HCEC 1CT (cell line): ENCODE measurements at regions not wholly inside any gene's neighbourhood (a gene's known extent, or its start where the extent isn't known, plus 50 kb on each side); places are given as distances from the start of the nearest gene placed in this dataset.
"Not testable (repeated sequence)": the region's sequence is repeated elsewhere in the genome, so short reads cannot be mapped to it uniquely, and the experiment has no call there.

ENCODE experiments used
- DNase-seq: peaks from one replicate; pipeline ENCODE4 v3.0.0-alpha.2; 2017

GRCh38 chrX:39052751-39053150 is 251.5 kb downstream of the MID1IP1 start:
- no peak for DNase-seq

DNA sequence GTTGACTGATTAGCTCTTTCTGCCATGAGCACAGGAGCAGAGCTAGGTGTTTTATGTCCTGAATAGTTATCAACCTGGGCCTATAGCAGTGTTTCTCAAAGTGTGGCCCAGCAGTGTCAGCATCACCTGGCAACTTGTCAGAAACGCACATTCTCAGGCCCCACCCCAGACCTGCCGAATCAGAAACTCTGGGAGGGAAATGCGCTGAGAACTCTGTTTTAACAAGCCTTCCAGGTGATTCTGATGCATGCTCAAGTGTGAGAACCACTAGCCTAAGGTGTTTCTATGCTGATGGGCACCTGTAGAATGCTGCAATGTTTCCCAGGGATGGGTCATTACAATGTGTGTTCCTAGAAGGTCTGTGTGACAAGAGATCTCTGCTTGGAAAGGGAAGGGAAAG is 257.5 kb downstream of the MID1IP1 start:
- DNase-seq: no peak

DNA sequence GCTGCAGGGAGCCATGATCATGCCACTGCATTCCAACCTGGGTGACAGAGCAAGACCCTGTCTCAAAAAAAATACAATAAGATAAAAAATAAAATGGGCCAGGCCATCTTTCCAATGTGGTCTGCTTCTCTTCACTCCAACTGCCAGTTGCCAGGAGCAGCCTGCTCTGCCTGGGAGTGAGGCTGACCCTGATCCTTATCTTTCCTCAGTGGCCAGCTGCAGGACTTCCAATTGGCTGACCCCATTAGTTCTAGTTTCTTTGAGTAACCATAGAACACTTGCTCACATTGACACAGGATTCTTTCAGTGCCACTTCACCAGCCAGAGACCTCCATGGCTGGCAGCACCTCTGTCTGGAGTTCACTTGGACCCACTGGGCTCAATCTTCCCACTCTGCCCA is 258.6 kb downstream of the MID1IP1 start:
- DNase-seq: no peak

DNA sequence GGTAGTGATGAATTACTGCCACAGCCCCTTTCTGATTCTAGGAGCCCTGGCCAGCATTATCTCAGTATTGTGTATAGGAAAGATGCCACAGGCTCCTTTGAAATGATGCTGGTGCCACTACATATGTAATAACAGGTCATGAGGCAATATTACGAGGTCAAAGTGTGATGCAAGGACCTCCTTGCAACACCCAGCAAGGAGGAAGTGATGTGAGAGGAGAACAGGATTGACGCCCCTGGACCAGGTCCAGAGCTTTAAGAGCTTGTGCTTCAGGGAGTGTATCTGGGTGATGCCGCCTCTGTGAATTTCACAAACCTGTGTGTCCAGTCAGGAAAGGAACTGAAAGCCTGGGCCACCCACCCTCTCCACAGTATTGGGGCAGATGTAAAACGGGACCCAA is 261.8 kb downstream of the MID1IP1 start:
- DNase-seq: no peak

GRCh38 chrX:39063702-39064101 is 262.4 kb downstream of the MID1IP1 start:
- DNase-seq: no peak

DNA sequence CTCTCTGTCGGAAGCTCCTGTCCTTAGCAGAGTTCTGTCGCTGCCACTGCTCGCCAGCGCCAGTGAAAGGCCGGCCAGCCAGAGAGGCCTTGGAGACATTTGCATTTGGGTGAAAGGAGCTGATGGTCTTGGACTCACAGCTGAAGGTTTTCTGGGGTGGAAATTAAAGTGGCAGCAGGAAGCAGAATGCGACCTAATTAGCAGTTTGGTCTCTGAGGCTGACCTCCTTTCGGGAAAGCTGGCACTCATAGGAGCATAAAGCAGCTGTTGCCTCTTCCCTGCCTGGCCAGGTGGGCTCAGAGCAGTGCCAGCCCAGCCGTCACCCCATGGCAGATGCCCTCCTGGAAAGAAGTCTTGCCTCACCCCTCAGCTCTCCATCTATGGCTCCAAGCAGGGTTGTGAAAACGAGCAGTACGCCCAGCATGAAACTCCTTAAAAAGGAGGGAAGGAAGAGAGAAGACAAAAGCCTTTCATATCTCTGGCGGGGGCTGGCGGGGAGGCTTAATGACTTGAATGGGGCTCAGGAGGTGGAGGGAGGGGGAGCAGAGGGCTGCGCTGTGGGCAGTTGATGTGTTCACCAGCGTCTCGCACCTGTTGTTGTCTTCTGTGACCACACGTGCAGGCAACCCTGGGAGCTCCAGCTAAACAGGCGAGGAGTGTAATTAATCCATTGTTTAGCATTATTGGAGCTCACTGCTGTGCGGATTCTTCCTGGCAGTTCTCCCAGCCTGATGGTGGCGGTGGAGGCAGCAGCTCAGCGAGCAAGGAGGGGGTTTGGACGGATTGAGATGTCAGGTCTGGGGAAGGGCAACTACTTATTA is 264.0 kb downstream of the MID1IP1 start:
- no peak for DNase-seq

GRCh38 chrX:39067866-39068265 is 266.6 kb downstream of the MID1IP1 start:
- DNase-seq: no peak

DNA sequence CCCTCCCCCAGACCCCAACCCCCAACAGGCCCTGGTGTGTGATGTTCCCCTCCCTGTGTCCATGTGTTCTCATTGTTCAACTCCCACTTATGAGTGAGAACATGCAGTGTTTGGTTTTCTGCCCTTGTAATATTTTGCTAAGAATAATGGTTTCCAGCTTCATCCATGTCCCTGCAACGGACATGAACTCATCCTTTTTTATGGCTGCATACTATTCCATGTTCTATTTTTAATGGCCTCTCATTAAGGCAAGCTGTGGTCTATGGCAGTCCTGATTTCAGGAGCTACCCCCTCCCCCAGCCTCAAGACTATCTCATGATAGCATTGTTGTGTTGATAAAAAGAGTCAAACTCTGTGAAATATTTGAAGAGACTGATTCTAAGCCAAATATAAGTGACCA is 267.4 kb downstream of the MID1IP1 start:
- DNase-seq: not testable (repeated sequence)

DNA sequence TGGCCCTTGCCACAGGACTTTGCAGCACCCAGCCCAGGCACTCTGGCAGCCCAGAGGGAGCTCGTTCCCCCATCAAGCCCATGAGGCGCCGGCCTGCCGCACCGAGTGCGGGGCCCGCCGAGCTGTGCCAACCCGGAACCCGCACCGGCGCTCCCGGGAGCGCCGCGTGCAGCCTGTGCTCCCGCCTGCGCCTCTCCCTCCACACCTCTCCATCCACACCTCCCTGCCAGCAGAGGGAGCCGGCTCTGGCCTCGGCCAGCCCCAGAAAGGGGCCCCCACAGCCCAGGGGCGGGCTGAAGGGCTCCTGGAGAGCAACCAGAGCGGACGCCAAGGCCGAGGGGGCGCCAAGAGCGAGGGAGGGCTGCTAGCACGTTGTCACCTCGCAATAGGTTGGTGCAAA is 268.8 kb downstream of the MID1IP1 start:
- DNase-seq: no peak

- no peak for DNase-seq
These were observed 271.9 kb downstream of the MID1IP1 start for GRCh38 chrX:39073131-39073530.

GRCh38 chrX:39096599-39096998 is 295.3 kb downstream of the MID1IP1 start:
- no peak for DNase-seq

DNA sequence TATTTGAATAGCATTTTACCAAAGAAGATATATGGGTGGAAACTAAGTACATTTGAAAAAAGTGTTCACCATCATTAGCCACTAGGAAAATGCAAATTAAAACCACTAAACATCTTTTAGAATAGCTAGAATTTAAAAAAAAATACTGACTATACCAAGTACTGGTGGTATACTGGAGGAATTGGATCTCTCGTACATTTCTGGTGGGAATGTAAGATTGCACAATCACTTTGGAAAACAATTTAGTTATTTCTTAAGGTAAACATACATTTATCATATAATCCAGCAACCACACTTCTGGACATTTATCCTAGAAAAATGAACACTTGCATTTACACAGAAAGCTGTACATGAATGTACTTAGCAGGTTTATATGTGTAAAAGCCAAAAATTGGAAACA is 303.5 kb downstream of the MID1IP1 start:
- DNase-seq: no peak

GRCh38 chrX:39112143-39112542 is 310.9 kb downstream of the MID1IP1 start:
- DNase-seq: no peak

DNA sequence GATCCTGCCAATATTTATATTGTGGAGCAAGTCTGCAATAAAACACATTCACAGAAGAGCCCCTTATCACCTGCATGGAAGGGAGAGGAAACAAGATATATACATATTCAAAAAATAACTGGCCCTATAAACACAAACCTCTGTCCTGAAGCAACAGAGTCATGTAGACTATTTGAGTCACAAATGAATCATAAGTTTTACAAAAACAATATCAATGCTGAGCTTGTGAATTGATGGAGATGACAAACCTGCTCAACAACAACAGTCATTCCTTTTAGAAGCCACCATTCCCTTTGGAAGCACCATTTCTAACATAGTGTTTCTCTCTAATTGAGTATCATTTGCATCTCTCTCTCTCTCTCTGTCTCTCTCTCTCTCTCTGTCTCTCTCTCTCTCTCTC is 313.9 kb downstream of the MID1IP1 start:
- DNase-seq: no peak

GRCh38 chrX:39117101-39117500 is 315.8 kb downstream of the MID1IP1 start:
- DNase-seq: no peak

DNA sequence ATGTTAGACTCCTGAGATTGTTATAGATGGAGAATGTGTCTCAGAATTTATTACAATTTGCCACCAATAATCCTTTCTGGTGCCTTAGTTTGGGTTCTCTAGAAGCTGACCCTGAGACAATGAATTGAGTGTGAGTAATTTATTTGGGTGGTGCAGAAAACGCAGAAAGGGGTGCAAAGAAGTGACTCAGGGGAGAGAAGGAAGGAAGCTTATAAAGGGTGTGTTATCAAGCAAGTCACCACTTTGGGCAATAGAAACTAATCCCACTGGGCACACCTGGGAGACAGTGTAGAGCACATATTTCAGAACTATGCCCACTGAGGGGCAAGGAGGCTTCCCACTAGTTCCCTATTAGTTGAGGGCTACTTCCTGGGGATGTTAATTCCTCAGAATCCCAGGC is 320.6 kb downstream of the MID1IP1 start:
- no peak for DNase-seq

GRCh38 chrX:39125834-39126233 is 324.6 kb downstream of the MID1IP1 start:
- no peak for DNase-seq

- no peak for DNase-seq
These were observed 332.7 kb downstream of the MID1IP1 start for GRCh38 chrX:39133971-39134370.

DNA sequence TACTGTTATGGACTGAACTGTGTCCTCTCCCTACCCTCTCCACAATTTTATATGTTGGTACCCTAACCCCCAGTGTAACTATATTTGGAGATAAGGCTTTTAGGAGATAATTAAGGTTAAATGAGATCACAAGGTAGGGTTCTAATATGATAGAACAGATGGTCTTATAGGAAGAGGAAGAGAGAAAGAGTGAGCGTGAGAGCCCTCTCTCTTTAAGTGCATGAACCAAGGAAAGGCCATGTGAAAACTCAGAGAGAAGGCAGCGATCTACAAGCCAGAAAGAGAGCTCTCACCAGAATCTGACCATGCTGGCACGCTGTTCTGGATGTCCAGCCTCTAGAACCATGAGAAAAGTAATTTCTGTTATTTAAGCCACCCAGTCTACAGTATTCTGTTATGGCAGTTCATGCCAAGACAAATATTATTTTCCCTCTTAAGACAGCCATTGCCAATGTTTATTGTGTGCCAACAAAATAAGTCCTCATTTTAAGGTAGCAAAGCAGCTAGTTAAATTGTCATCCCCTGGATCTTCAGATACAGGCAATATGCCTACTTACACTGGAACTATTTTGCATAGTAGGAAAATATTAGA is 336.2 kb downstream of the MID1IP1 start:
- DNase-seq: no peak

GRCh38 chrX:39140581-39140980 is 339.3 kb downstream of the MID1IP1 start:
- DNase-seq: no peak

GRCh38 chrX:39144323-39144722 is 343.1 kb downstream of the MID1IP1 start:
- no peak for DNase-seq

GRCh38 chrX:39144956-39145355 is 343.7 kb downstream of the MID1IP1 start:
- DNase-seq: no peak

DNA sequence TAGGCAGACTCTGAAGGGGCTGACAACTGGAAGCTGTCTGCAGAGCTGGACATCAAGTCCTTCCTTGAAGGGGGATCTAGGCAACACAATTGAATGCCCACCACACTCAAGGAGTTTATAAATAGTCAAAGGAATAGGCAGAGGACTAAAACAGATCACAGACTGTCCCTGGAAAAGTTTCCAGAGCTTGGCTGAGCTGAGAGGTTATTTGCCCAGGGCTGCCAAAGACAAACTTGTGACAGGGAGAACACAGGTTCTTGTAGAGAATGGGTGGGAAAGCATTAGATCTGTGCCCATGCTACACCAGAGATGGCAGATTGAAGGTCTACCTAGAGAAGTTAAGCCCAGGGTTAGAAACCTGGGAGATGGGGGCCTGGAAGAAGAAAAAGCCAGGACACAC is 344.6 kb downstream of the MID1IP1 start:
- DNase-seq: no peak

- peak; percentile 13 for DNase-seq
These were observed 348.5 kb downstream of the MID1IP1 start for GRCh38 chrX:39149761-39150160.

DNA sequence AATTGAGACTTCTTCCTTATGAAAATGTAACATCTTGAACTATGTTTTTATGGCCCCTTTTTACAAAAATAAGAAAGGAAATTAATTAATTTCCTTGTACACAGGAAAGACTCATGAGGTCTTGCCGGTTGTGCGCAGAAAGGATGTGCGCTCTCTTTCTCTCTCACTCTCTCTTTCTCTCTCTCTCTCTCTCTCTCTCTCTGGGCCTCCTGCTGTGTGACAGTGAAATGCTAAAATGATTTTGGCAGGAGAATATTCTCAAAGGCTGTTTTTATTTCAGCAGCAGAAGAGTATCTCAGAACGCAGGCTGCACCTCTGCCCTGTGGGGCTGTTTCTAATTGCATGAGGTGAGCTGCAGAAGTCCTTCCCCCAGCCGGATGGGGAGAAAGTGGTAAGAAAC is 349.0 kb downstream of the MID1IP1 start:
- no peak for DNase-seq
